HG03108 (cell line): ENCODE measurements at regions not wholly inside any gene's neighbourhood (a gene's known extent, or its start where the extent isn't known, plus 50 kb on each side); places are given as distances from the start of the nearest gene placed in this dataset.

ENCODE experiments used
- ATAC-seq: cut with Tn5 transposase; IDR thresholded peaks from one replicate; pipeline ENCODE4 v1.9.1; 2021; ENCODE audit warnings: moderate library complexity; ENCODE audit not compliant: unreplicated experiment

DNA sequence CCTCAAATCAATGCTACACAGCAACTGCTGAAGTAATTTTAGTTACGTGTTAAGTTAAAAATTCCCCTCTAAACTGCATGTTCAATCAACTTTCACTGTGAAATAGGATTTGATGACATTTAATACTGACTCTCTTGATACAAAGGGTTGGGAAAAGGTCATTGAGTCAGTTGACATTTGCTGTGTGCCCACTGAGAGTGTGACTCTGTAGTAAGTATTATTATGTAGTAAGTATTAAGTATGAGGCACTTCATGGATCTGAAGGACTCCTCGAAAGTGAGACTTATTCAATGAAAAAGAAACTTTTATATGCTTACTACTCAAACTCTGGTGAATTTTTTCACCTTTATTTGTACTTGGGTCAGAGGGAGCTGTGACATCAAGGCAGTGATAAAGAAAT is 83.1 kb upstream of the S1PR1 start:
- no peak for ATAC-seq

GRCh38 chr1:101152633-101153032 is 84.2 kb upstream of the S1PR1 start:
- no peak for ATAC-seq

DNA sequence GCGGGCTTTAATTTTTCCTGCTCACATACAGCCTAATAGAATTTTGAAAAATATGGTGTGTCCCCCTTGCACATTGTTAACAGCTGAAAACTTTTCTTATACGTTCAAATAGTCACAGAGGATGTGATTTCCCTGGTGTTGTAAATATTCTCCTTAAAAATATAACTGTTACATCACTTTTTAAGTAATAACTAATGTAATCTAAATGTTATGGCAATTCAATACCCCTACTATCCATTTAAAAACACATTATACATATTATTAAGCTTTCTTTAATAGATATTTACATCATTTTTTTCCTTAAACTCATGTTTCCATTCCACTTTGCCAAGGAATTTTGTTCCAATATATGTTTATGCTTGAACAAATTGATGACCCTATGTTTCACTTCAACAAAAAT is 85.5 kb upstream of the S1PR1 start:
- no peak for ATAC-seq

DNA sequence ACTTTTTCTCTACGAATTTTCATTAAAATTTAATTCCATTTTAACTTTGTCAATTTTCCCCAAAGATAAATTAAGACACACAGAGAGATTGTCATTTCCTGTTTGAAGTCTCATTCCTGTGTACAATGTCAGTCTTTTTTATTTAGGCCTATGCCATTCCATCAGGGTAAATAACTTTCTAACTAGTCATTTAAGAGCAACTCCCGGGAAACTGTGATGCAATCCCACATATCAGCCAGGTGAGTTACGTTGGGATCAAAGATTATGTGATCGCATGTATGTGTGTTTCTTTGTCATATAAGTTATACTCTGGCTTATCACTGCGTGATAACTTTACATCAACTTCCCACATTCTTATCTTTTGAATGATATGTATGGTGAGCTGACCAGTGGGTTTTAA is 86.1 kb upstream of the S1PR1 start:
- no peak for ATAC-seq

GRCh38 chr1:101150266-101150665 is 86.6 kb upstream of the S1PR1 start:
- no peak for ATAC-seq

DNA sequence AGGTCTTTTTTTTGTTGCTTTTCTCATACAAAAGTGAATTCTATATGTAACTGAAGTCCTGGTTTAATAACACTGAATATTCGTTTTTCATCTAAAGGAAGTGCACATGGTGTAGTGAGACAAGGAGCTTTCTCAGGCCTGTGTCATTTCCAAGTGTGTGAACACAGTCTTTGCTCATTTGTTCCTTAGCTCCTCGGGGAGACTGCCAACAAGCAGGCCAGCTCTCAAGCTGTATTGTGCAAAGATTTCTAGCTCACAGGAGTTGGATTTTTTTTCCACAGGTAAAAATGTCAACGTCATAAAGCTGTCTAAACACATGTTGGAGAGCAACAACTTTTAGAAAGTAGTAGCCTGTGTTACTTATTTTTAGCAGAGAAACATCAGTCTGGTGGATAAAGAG is 87.8 kb upstream of the S1PR1 start:
- no peak for ATAC-seq

DNA sequence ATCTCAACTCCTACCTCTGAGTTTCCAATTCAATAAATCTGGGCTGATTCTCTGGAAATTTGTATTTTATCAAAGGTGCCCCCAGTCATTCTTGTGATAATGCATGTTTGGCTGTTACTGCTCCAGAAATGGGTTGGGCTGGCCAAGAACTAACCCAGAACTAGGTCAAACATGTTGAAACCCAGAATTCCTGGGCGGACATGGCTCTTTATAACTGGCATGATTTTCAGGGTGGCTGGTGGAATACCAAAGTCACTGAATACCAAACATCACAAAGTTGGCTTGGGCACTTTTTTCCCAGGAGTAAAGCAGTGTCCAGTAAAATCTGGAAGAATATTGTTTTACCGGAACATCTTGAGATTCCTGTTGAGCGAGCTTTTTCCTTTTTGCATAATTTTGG is 89.4 kb upstream of the S1PR1 start:
- ATAC-seq: no peak

DNA sequence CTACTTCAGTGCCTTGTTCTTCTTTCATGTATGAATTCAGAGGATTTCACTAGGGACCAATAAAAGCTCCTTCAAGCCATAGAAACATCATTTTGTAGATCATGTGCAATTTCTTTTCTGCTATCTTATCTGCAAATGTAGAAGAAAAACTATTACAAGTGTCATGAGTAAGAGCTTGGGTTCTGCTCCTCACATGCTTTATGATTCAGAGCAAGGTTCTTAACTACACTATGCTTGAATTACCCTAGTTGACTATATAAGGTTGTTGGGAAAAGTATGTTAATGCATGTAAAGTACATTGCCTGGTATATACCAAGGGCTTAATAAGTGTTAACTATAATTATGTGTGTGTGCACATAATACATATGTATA is 91.4 kb upstream of the S1PR1 start:
- ATAC-seq: no peak

DNA sequence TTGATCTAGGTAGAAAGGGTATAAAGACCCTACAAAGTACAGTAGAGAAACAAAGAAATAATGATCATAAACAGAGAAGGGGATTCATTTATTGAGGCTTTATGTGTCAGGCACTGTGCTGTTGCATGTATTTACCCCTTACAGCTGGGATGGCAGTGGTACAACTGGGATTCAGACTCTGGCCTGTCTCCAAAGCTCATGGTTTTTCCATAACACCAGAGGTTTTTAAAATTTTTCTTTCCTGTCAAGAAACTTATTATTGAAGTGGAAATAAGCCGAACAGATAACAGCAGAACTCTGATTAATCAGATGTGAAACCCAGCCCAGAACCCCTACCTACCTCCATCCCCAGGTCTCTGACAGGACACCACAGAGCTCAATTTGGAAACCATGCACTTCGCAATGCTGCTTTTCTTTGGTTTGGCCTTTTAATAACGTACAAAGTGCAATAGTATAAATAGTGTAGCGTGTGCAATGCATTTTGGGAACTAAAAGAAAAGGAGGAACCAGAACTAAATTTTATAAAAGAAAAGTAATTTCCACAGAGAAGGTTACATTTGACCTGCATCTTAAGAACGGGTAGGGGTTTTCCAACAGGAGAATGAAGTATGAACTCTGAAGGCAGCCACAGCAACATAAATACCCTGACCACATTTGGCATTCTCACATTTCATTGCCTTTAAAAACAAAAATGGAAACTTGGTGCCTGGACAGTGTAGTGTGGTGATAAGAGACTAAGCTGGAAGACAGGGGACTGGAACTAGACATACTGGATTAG is 92.0 kb upstream of the S1PR1 start:
- no peak for ATAC-seq

DNA sequence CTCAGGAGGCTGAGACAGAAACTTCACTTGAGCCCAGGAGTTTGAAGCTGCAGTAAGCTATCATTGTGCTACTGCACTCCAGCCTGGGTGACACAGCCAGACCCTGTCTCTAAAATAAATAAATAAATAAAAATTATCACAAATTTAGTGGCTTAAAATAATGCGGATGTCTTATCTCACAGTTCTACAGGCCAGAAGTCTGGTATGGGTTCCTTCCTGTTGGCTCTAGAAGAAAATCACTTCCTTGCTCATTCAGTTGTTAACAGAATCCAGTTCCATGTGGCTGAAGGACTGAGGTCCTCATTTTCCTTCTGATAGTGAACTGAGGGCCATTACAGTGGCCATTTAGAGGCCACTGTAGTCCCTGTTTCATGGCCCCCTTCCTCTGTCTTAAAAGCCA is 94.6 kb upstream of the S1PR1 start:
- no peak for ATAC-seq

GRCh38 chr1:101141376-101141775 is 95.4 kb upstream of the S1PR1 start:
- ATAC-seq: no peak

- no peak for ATAC-seq
Observed at GRCh38 chr1:101139821-101140718, 96.7 kb upstream of the S1PR1 start.

DNA sequence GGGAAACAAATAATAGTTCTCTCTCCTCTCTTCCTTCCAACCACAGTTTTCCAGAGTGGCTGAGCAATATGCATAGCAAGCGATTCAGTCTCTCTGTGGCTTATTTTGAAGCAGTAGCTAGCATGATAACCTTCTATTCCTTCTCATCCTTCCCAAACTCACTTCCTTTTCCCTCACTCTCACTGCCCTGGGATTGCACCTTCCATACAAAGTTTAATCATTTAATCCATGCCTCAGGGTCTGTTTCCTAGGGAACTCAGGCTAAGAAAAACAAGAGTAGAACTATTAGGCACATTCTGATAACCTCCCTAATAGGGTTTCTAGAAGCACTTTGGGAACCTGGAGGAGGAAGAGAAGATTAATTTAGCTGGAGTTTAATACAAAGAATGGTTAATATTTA is 97.7 kb upstream of the S1PR1 start:
- ATAC-seq: no peak

- peak; percentile 26 for ATAC-seq
Observed at GRCh38 chr1:101137144-101138126, 99.4 kb upstream of the S1PR1 start.

GRCh38 chr1:101136739-101137138 is 100.1 kb upstream of the S1PR1 start:
- peak; percentile 66 for ATAC-seq

- ATAC-seq: no peak
Observed at GRCh38 chr1:101136271-101136670, 100.5 kb upstream of the S1PR1 start.

- ATAC-seq: no peak
Observed at GRCh38 chr1:101135526-101135925, 101.3 kb upstream of the S1PR1 start.

DNA sequence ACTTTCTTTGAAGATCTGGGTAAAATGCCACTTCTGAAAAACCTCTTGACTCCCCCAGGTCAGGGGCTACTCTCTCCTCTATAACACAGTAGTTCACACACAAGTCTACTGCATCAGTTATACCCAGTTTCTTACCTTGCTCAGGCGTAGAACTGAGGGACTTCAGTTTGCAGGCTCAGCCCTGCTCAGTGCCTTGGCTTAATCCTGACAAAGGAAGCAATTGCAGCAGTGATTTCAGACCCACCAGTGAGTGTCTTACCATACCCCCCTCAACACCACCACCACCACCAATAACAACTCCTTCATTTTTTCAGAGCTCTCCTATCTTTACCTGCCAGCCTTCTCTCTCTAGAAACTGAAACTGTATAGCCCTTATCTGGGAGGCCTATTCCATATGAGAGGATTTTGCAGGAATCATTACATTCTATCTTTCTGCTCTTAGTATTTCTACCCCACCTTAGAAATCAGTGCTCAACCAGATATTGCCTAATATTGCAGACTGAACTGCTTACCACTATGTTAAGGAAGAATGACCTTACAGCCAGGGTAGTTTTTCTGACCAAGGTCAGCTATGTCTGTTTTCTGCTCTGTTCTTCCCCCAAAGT is 105.5 kb upstream of the S1PR1 start:
- ATAC-seq: no peak

GRCh38 chr1:101130673-101131072 is 105.1 kb upstream of the DPH5 start:
- ATAC-seq: no peak

GRCh38 chr1:101128846-101129245 is 103.3 kb upstream of the DPH5 start:
- ATAC-seq: no peak
